HEK293 (cell line): ENCODE measurements at regions not wholly inside any gene's neighbourhood (a gene's known extent, or its start where the extent isn't known, plus 50 kb on each side); places are given as distances from the start of the nearest gene placed in this dataset.

Experiments used
- CTCF ChIA-PET: fragments of 350-600 bp; formaldehyde crosslinking; extraction: SDS; loops from one replicate; lab custom pipeline; 2021; ENCODE audit warnings: antibody characterized with exemption; lab: Yijun Ruan, JAX
- POLR2A ChIA-PET: fragments of 300-600 bp; formaldehyde crosslinking; extraction: SDS; loops from one replicate; lab custom pipeline; 2020; ENCODE audit warnings: antibody characterized with exemption, inconsistent platforms; lab: Yijun Ruan, JAX
- H3K27ac ChIP-seq: fragments of 200-500 bp; sonication (Bioruptor generic); 2 replicates; pipeline ENCODE4 v1.5.1; 2014; ENCODE audit warnings: low read depth, low read length, control low read depth, inconsistent platforms; ENCODE audit errors: extremely low read depth
- H3K36me3 ChIP-seq, 2 experiments: fragments of 200-500 bp in 1 of 2; sonication (Bioruptor generic) in 1 of 2; 1 replicate in 1 of 2; 2 replicates in 1 of 2; pipeline ENCODE4 v1.5.1; 2014 to 2017; ENCODE audit warnings: inconsistent platforms in 2 of 2, low read length in 2 of 2; ENCODE audit not compliant: control insufficient read depth in 2 of 2, insufficient read depth in 1 of 2
- H3K4me1 ChIP-seq: fragments of 200-500 bp; sonication (Bioruptor generic); 2 replicates; pipeline ENCODE4 v1.5.1; 2014; ENCODE audit warnings: mild to moderate bottlenecking, low read length, inconsistent platforms; ENCODE audit not compliant: control insufficient read depth, insufficient read depth
- H3K4me3 ChIP-seq: 2 replicates; pipeline ENCODE4 v1.5.1; 2011; ENCODE audit warnings: low read depth, mild to moderate bottlenecking, control low read depth, low read length, moderate library complexity
- H3K9me3 ChIP-seq: fragments of 200-500 bp; sonication (Bioruptor generic); 2 replicates; pipeline ENCODE4 v1.5.1; 2014; ENCODE audit warnings: low read depth, low read length, inconsistent platforms; ENCODE audit not compliant: control insufficient read depth, insufficient read depth
- FEZF1 ChIP-seq: fragments of 450-650 bp; formaldehyde crosslinking; IDR thresholded peaks from 2 replicates; pipeline ENCODE4 v1.5.1; 2016; ENCODE audit warnings: missing biosample characterization, missing genetic modification characterization
- HIC1 ChIP-seq: fragments of 450-650 bp; formaldehyde crosslinking; IDR thresholded peaks from 2 replicates; pipeline ENCODE4 v1.5.1; 2016; ENCODE audit warnings: missing biosample characterization, missing genetic modification characterization
- HOXA7 ChIP-seq: sonication (generic); formaldehyde crosslinking; IDR thresholded peaks from 2 replicates; pipeline ENCODE4 v1.8.1; 2022; ENCODE audit warnings: missing genetic modification reagents, borderline replicate concordance
- KLF1 ChIP-seq: fragments of 450-650 bp; formaldehyde crosslinking; IDR thresholded peaks from 2 replicates; pipeline ENCODE4 v1.5.1; 2016; ENCODE audit warnings: missing biosample characterization, missing genetic modification characterization
- KLF10 ChIP-seq: fragments of 450-650 bp; IDR thresholded peaks from 2 replicates; pipeline ENCODE4 v1.5.1; 2018; ENCODE audit warnings: missing biosample characterization, mild to moderate bottlenecking, missing genetic modification characterization
- SCRT1 ChIP-seq: fragments of 450-650 bp; formaldehyde crosslinking; IDR thresholded peaks from 2 replicates; pipeline ENCODE4 v1.5.1; 2016; ENCODE audit warnings: missing biosample characterization, missing genetic modification characterization, borderline replicate concordance
- SCRT2 ChIP-seq: fragments of 450-650 bp; formaldehyde crosslinking; IDR thresholded peaks from 2 replicates; pipeline ENCODE4 v1.5.1; 2016; ENCODE audit warnings: missing biosample characterization, missing genetic modification characterization
- ZFP3 ChIP-seq: fragments of 450-650 bp; formaldehyde crosslinking; IDR thresholded peaks from 2 replicates; pipeline ENCODE4 v1.5.1; 2016; ENCODE audit warnings: low read depth, missing biosample characterization, missing genetic modification characterization
- ZFP69B ChIP-seq: fragments of 450-650 bp; formaldehyde crosslinking; IDR thresholded peaks from 2 replicates; pipeline ENCODE4 v1.5.1; 2016; ENCODE audit warnings: missing biosample characterization, missing genetic modification characterization
- ZNF114 ChIP-seq: fragments of 450-650 bp; formaldehyde crosslinking; IDR thresholded peaks from 2 replicates; pipeline ENCODE4 v1.5.0; 2017; ENCODE audit warnings: missing biosample characterization, missing genetic modification characterization
- ZNF132 ChIP-seq: fragments of 450-650 bp; formaldehyde crosslinking; IDR thresholded peaks from 2 replicates; pipeline ENCODE4 v1.5.1; 2017; ENCODE audit warnings: missing biosample characterization, missing genetic modification characterization, borderline replicate concordance
- ZNF155 ChIP-seq: fragments of 450-650 bp; formaldehyde crosslinking; IDR thresholded peaks from 2 replicates; pipeline ENCODE4 v1.5.1; 2016; ENCODE audit warnings: missing biosample characterization, missing genetic modification characterization
- ZNF157 ChIP-seq: fragments of 450-650 bp; formaldehyde crosslinking; IDR thresholded peaks from 2 replicates; pipeline ENCODE4 v1.5.1; 2016; ENCODE audit warnings: missing biosample characterization, missing genetic modification characterization
- ZNF19 ChIP-seq: fragments of 450-650 bp; formaldehyde crosslinking; IDR thresholded peaks from 2 replicates; pipeline ENCODE4; 2016; ENCODE audit warnings: missing biosample characterization, missing genetic modification characterization, low read depth
- ZNF280D ChIP-seq: fragments of 450-650 bp; formaldehyde crosslinking; IDR thresholded peaks from 2 replicates; pipeline ENCODE4 v1.5.1; 2016; ENCODE audit warnings: missing biosample characterization, missing genetic modification characterization
- ZNF302 ChIP-seq: fragments of 450-650 bp; formaldehyde crosslinking; IDR thresholded peaks from 2 replicates; pipeline ENCODE4 v1.5.1; 2016; ENCODE audit warnings: missing biosample characterization, missing genetic modification characterization, low read depth
- ZNF311 ChIP-seq: fragments of 450-650 bp; formaldehyde crosslinking; IDR thresholded peaks from 2 replicates; pipeline ENCODE4 v1.5.1; 2017; ENCODE audit warnings: missing biosample characterization, missing genetic modification characterization, borderline replicate concordance
- ZNF362 ChIP-seq: fragments of 450-650 bp; formaldehyde crosslinking; IDR thresholded peaks from 2 replicates; pipeline ENCODE4 v1.5.1; 2016; ENCODE audit warnings: missing biosample characterization, missing genetic modification characterization
- ZNF391 ChIP-seq: fragments of 450-650 bp; formaldehyde crosslinking; IDR thresholded peaks from 2 replicates; pipeline ENCODE4 v1.5.1; 2016; ENCODE audit warnings: low read depth, missing biosample characterization, missing genetic modification characterization, borderline replicate concordance
- ZNF398 ChIP-seq: fragments of 450-650 bp; formaldehyde crosslinking; IDR thresholded peaks from 2 replicates; pipeline ENCODE4 v1.5.1; 2017; ENCODE audit warnings: missing biosample characterization, missing genetic modification characterization
- ZNF426 ChIP-seq: fragments of 450-650 bp; formaldehyde crosslinking; IDR thresholded peaks from 2 replicates; pipeline ENCODE4 v1.5.1; 2017; ENCODE audit warnings: missing biosample characterization, missing genetic modification characterization, mild to moderate bottlenecking, inconsistent platforms, moderate library complexity
- ZNF548 ChIP-seq: fragments of 450-650 bp; formaldehyde crosslinking; IDR thresholded peaks from 2 replicates; pipeline ENCODE4 v1.5.1; 2016; ENCODE audit warnings: missing biosample characterization, missing genetic modification characterization
- ZNF549 ChIP-seq: fragments of 450-650 bp; IDR thresholded peaks from 2 replicates; pipeline ENCODE4 v1.5.1; 2018; ENCODE audit warnings: missing biosample characterization, missing genetic modification characterization, mild to moderate bottlenecking, inconsistent platforms, moderate library complexity
- ZNF629 ChIP-seq: fragments of 450-650 bp; formaldehyde crosslinking; IDR thresholded peaks from 2 replicates; pipeline ENCODE4 v1.5.1; 2017; ENCODE audit warnings: missing biosample characterization, missing genetic modification characterization
- ZNF701 ChIP-seq: fragments of 450-650 bp; formaldehyde crosslinking; IDR thresholded peaks from 2 replicates; pipeline ENCODE4 v1.5.1; 2016; ENCODE audit warnings: missing biosample characterization, missing genetic modification characterization
- ZSCAN18 ChIP-seq: fragments of 450-650 bp; formaldehyde crosslinking; IDR thresholded peaks from 2 replicates; pipeline ENCODE4 v1.5.1; 2016; ENCODE audit warnings: missing biosample characterization, missing genetic modification characterization

- H3K9me3 ChIP-seq = no peaks in the 10 kb centered on the region
- no peak overlapping the region for H3K27ac ChIP-seq
- H3K4me3 ChIP-seq = no peak overlapping the region
- TF ChIP-seq ZNF548 (tag by site-specific recombination) (no peak), ZNF114 (tag by site-specific recombination) (no peak), ZNF19 (no peak), ZNF311 (tag by site-specific recombination) (no peak), ZFP3 (tag by site-specific recombination) (no peak), ZNF426 (tag by site-specific recombination) (no peak), ZSCAN18 (tag by site-specific recombination) (no peak), ZNF362 (tag by site-specific recombination) (no peak), ZNF280D (no peak), ZNF629 (no peak), ZNF302 (no peak), HOXA7 (no peak), HIC1 (tag by site-specific recombination) (no peak), ZNF157 (tag by site-specific recombination) (no peak), ZNF132 (tag by site-specific recombination) (no peak), KLF10 (tag by site-specific recombination) (no peak), ZFP69B (no peak), KLF1 (tag by site-specific recombination) (no peak), SCRT1 (tag by site-specific recombination) (no peak)
- ChIA-PET CTCF (interaction anchor here (0.6 kb wide), 1 partner anchor 662 kb away, joined by 3 read pairs; no protein-coding TSS in a partner anchor), POLR2A (no interaction called here)
- H3K36me3 ChIP-seq = no peaks in the 10 kb centered on the region
- H3K4me1 ChIP-seq = no peaks in the 10 kb centered on the region
Observed at GRCh38 chr4:84433633-84434222, 65.4 kb downstream of the NKX6-1 start.

- Histone ChIP-seq H3K4me3 (no peak overlapping the region), H3K9me3 (no peaks in the 10 kb centered on the region), H3K27ac (no peak overlapping the region), H3K4me1 (no peaks in the 10 kb centered on the region), H3K36me3 (no peaks in the 10 kb centered on the region)
- ChIA-PET POLR2A (no interaction called here), CTCF (no interaction called here)
- no peak for TF ChIP-seq ZNF398
- TF ChIP-seq FEZF1 = no peak
- no peak for TF ChIP-seq ZNF549
- no peak for TF ChIP-seq ZNF391 (tag by site-specific recombination)
- TF ChIP-seq ZNF155 = no peak
- TF ChIP-seq ZNF701 = no peak
- no peak for TF ChIP-seq SCRT2
Observed at GRCh38 chr4:84432713-84433112, 66.4 kb downstream of the NKX6-1 start.
